HUDEP-2 (cell line): ENCODE measurements at regions not wholly inside any gene's neighbourhood (a gene's known extent, or its start where the extent isn't known, plus 50 kb on each side); places are given as distances from the start of the nearest gene placed in this dataset.

ENCODE experiments used
- DNase-seq, 76 experiments: peaks; one replicate each; lab custom pipeline; 2025; ENCODE audit not compliant: unreplicated experiment in 76 of 76; lab: John Stamatoyannopoulos, UW

DNA sequence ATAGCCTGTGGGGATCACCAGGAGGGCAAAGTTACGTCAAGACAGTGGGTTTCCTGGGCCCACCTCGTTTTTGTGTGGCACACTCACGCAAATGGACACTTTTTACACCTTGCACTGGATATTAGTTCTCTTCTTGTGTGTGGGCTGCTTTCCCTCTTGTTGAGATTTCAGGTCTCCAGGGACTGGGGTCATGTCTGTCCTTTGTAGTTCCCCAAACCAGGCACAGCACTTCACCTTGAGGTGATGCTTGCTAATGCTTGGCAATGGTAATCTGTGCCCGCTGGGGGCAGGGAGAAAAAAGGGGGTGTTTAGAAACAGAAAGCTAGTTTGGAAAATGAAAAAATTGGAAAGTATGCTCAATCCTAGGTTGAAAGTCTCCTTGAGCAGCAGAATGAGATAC, 195.3 kb downstream of the PTEN start:
- no peak for DNase-seq

DNA sequence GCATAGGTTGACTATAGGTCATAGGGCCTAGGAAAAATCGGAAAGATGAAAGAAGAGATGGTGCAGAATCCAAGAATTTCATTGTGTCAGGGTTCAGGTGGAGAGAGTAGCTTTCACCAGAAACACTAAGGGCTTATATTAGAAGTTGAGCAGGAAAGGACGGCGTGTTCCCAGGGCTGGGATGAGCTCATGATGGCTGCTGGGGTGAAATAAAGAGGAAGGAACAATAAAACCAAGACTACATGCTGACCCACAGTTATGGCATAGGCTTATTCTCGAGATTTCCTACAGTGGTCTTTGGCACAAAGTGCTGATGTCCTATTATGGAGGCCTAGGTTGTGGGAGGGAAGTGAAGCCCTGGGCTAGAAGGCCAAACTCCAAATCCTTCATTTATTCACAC, 195.8 kb downstream of the PTEN start:
- no peak for DNase-seq

DNA sequence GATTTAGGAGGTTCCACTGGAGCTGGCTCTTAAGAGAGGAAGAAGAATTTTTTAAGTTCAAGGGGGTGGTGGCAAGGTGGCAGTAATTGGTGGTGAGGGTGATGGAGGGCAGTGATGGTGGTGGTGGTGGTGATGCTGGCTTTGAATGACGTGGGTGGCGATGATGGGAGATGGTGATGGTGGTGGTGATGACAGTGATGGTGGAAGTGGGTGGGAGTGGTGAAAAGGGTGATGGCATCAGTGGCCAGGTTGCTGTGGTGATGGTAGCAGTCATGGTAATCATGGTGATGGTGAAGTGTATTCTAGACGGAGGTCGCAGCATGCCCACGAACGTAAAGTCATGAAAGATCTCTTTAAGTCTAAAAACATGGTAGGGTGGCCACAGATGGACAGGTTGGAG, 197.3 kb downstream of the PTEN start:
- DNase-seq = no peak

- DNase-seq = no peak
These were observed 199.0 kb downstream of the PTEN start for GRCh38 chr10:88062385-88062784.

DNA sequence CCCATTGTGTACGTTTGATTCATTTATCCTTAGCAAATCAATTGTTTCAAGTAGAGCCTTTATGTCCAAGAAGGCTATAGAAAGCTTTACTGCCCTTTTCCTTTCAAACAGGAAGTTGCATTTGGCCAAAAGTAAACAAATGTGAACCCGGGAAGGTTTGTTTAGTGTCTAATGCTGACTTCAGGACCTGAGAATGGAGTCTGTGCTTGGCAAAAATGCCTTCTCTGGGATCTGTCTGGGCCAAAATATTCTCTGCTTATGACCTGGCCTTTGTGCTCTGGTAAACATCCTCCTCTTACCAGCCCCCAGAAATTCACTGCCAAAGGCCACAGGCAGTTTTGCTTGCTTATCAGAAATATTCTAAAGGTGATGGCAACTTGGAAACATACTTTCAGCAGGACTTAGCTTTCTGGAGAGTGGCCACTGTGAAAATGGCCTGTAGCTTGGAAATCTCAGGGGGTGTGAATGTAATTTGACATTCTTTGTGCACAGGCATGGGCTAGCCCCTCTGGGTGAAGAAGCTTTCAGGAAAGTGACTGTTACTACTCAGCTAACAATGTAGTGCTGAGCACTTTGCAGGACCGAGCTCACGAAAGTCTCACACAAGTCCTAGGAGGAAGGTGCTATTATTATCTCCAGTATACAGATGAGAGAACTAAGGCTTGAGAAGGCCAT, 199.5 kb downstream of the PTEN start:
- no peak for DNase-seq

DNA sequence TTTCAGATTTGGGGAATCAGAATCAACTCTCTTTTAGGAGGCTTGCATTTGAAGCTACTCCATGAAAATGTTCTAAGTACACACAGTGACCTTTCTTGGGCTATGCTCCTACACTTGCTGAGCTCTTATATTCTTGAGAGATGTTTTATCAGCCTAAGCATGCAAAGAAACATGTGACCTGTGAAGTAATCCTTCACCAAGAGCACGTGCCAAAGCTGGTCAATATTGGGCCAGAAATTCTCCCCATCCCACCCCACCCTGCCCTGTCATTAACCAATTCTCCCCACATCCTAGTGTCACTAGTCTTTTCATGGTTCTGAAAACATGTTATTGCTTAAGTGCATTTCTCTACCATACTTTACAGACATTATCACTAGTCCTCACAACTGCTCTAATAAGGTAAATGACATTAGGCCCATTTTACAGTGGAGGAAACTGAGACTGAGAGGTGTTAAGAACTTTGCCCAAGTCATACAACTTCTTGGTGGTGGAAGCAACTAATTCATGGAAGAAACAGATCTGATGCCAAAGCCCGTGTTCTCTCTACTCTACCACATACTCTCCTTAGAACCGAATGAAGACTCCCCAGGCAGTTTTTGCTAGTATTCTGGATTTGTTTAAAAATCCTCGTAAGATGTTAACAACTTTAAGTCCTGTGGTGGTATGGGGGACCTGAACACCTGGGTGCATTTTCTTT, 200.6 kb downstream of the PTEN start:
- no peak for DNase-seq

- DNase-seq = no peak
These were observed 201.4 kb downstream of the PTEN start for GRCh38 chr10:88064608-88065382.

GRCh38 chr10:88065383-88066049, 202.1 kb downstream of the PTEN start:
- no peak for DNase-seq

- DNase-seq = no peak
These were observed 202.9 kb downstream of the PTEN start for GRCh38 chr10:88066319-88066718.

- no peak for DNase-seq
These were observed 203.5 kb downstream of the PTEN start for GRCh38 chr10:88066876-88067275.

DNA sequence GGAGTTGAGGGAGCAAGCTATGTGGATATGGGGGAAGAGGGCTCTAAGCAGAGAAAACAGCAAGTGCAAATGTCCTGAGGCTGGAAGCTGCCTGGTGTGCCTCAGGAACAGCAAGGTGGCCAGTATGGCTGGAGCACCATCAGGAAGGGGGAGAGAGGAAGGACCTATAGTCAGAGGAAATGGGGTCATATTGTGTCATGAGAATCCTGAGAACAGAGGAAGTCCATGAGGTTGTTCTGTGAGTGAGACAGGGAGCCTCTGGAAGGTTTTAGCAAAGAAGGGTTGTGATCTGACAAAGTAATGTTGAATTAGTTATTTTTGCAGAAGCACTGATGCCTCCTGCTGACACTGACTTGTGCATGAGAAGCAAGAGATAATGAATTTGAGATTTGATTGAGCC, 204.3 kb downstream of the PTEN start:
- no peak for DNase-seq

- DNase-seq = no peak
These were observed 205.9 kb downstream of the PTEN start for GRCh38 chr10:88069338-88069737.

GRCh38 chr10:88070080-88070880, 206.9 kb downstream of the PTEN start:
- no peak for DNase-seq

- no peak for DNase-seq
These were observed 208.5 kb downstream of the PTEN start for GRCh38 chr10:88071879-88072278.

DNA sequence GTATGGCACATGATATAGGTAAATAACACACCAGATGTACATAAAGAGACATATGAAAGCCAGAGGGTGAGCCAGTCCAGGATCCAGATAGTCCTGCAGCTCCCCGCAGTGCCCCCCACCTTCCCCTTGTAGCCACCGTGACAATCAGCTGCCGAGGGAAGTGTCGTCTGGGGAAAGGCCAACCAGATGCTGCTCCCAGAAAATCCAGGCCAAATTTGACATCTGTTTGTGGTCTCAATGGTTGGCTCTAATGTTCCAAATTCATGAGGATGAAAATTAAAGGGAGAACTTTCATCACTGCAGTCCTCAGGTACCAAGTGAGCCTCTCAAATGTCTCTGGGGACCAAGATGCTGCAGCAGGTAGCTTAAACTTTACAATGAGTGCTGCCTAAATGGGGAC, 210.3 kb downstream of the PTEN start:
- no peak for DNase-seq

DNA sequence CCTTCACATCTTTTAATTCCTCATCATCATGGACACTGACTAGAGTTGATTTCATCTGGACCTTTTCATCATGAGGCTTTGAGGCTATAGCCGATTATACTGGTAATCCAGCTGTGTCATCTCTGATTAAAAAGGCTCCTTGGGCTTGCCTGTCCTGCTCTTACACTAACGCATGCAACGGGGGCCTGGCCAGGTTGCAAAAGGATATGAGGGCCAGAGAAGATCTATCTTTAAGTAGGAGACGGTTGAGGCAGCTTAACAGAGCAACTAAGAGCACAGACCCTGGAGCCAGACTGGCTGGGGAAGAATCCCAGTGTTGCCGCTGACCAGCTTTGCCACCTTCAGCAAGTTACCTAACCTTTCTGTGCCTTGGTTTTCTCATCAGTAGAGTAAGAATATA, 211.5 kb downstream of the PTEN start:
- DNase-seq = no peak

DNA sequence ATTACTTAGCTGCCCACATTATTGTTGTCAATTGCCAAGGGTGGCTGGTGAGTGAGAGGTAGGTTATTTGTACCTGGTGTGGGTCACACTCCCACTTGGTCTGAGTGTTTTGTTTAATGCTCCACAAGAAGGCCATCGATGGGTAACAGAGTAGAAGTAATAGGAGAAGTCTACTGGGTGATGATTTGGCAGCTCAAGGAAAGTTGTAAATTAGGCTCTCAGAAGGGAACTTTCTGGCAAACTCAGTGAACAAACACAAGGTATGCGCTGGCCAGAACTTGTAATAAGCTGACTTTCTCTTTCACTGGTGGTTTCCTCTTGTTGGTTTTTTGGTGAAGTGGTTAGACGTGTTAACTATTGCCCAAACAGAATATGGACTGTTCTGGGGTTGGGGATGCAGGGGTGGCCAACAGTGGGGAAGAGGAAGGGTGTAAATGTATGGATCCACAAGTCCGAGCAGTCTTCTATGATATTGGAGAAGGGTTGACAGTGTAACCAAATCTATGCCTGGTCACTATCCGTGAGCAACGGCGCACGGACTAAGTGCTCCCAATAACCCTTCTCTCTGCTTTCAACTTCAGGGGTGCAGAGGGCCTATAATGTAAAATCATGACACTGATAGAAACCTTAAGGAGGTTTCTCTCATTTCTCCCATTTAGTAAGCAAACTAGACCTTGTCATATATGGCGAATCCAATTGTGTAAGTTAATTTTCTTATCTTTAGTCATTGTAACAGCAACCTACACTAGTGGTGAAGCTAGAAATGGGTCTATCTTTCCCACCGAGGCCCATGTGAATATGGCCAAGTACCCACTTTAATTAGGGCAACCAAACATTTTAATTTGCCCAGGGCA, 212.8 kb downstream of the PTEN start:
- DNase-seq = no peak

GRCh38 chr10:88077977-88078376, 214.6 kb downstream of the PTEN start:
- no peak for DNase-seq

- DNase-seq = no peak
These were observed 216.8 kb downstream of the PTEN start for GRCh38 chr10:88080213-88080612.
